DOHH2 (cell line): ENCODE measurements at regions not wholly inside any gene's neighbourhood (a gene's known extent, or its start where the extent isn't known, plus 50 kb on each side); places are given as distances from the start of the nearest gene placed in this dataset.

Source experiments
- H3F3A ChIP-seq: fragments of 200-600 bp; sonication (generic), shearing (Covaris generic); 2 replicates; pipeline ENCODE4 v1.6.0; 2016; ENCODE audit warnings: antibody characterized with exemption, mild to moderate bottlenecking; ENCODE audit not compliant: control insufficient read depth, insufficient read depth
- H3K27ac ChIP-seq: fragments of 200-600 bp; sonication (generic); 2 replicates; pipeline ENCODE4 v1.5.1; 2014; ENCODE audit warnings: low read depth, mild to moderate bottlenecking, low read length, moderate library complexity
- H3K27me3 ChIP-seq: fragments of 200-600 bp; sonication (generic); 2 replicates; pipeline ENCODE4 v1.6.1; 2014; ENCODE audit warnings: mild to moderate bottlenecking, low read length, mixed read lengths; ENCODE audit not compliant: control insufficient read depth
- H3K36me3 ChIP-seq: fragments of 200-600 bp; sonication (generic); 2 replicates; pipeline ENCODE4 v1.6.1; 2014; ENCODE audit warnings: mild to moderate bottlenecking, low read length, moderate library complexity, mixed read lengths; ENCODE audit not compliant: control insufficient read depth
- H3K4me1 ChIP-seq: fragments of 200-600 bp; sonication (generic); 2 replicates; pipeline ENCODE4 v1.6.1; 2014; ENCODE audit warnings: mild to moderate bottlenecking, low read length, mixed read lengths; ENCODE audit not compliant: control insufficient read depth
- H3K4me2 ChIP-seq: fragments of 200-600 bp; sonication (generic); 2 replicates; pipeline ENCODE4 v1.6.0; 2014; ENCODE audit warnings: mild to moderate bottlenecking, low read length, moderate library complexity
- H3K4me3 ChIP-seq: fragments of 200-600 bp; sonication (generic); 2 replicates; pipeline ENCODE4 v1.5.1; 2014; ENCODE audit warnings: mild to moderate bottlenecking, low read length, mixed read lengths
- H3K79me2 ChIP-seq: fragments of 200-600 bp; sonication (generic); 2 replicates; pipeline ENCODE4 v1.6.1; 2014; ENCODE audit warnings: mild to moderate bottlenecking, low read length, mixed read lengths; ENCODE audit not compliant: control insufficient read depth
- H3K9me2 ChIP-seq: fragments of 200-600 bp; sonication (generic); replicated peaks from 2 replicates; pipeline ENCODE4 v1.6.1; 2014; ENCODE audit warnings: mild to moderate bottlenecking, low read length, mixed read lengths; ENCODE audit not compliant: control insufficient read depth
- H3K9me3 ChIP-seq: fragments of 200-600 bp; sonication (generic); 2 replicates; pipeline ENCODE4 v1.6.1; 2014; ENCODE audit warnings: antibody characterized with exemption, low read length, mixed read lengths; ENCODE audit not compliant: control insufficient read depth, insufficient read depth
- H4K20me1 ChIP-seq: fragments of 200-600 bp; sonication (generic); 2 replicates; pipeline ENCODE4 v1.6.0; 2014; ENCODE audit warnings: low read depth, mild to moderate bottlenecking, antibody characterized with exemption, low read length, moderate library complexity; ENCODE audit not compliant: control insufficient read depth, insufficient read depth
- EZH2phosphoT487 ChIP-seq: fragments of 200-600 bp; sonication (generic); IDR thresholded peaks from 2 replicates; pipeline ENCODE4 v1.6.1; 2017; ENCODE audit warnings: borderline replicate concordance, mild to moderate bottlenecking, antibody characterized with exemption, low read length, moderate library complexity, mixed read lengths
- TF ChIP-seq, protein P1 (sequence below): fragments of 200-600 bp; sonication (generic); IDR thresholded peaks from one replicate; pipeline ENCODE4 v1.5.1; 2014; ENCODE audit warnings: antibody characterized with exemption, mild to moderate bottlenecking, low read depth, low read length; ENCODE audit not compliant: poor library complexity, severe bottlenecking

DNA sequence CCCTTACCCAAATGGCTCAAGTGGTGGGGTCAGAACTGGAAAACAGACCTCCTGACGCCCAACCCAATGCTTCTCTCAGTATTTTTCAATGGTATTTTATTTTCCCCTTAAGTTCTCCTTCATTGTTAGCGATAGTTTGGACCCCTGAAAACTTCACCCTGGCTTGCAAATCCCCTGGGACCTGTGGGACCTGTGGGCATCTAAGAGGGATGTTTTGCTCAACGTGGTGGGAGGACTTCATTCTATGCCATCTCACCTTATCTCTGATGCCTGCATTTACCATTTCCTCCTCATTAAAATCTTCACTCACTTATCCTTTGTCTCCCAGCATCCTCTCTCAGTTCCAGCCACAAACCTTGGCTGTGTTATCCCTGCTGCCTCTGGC is 59.4 kb upstream of the GZMB start:
- Histone ChIP-seq H4K20me1 (no peaks in the 10 kb centered on the region), H3K4me1 (peaks cover 6% of the 10 kb centered on the region; the same call in 1 of the 2 replicates), H3F3A (no peaks in the 10 kb centered on the region), H3K4me3 (no peak overlapping the region), H3K9me2 (no peaks in the 10 kb centered on the region), H3K79me2 (no peaks in the 10 kb centered on the region), H3K36me3 (no peaks in the 10 kb centered on the region), H3K4me2 (no peak overlapping the region), H3K9me3 (peaks cover 3% of the 10 kb centered on the region; the same call in 1 of the 2 replicates), H3K27ac (no peak overlapping the region), H3K27me3 (peaks cover 16% of the 10 kb centered on the region)
- TF ChIP-seq, protein P1, sequence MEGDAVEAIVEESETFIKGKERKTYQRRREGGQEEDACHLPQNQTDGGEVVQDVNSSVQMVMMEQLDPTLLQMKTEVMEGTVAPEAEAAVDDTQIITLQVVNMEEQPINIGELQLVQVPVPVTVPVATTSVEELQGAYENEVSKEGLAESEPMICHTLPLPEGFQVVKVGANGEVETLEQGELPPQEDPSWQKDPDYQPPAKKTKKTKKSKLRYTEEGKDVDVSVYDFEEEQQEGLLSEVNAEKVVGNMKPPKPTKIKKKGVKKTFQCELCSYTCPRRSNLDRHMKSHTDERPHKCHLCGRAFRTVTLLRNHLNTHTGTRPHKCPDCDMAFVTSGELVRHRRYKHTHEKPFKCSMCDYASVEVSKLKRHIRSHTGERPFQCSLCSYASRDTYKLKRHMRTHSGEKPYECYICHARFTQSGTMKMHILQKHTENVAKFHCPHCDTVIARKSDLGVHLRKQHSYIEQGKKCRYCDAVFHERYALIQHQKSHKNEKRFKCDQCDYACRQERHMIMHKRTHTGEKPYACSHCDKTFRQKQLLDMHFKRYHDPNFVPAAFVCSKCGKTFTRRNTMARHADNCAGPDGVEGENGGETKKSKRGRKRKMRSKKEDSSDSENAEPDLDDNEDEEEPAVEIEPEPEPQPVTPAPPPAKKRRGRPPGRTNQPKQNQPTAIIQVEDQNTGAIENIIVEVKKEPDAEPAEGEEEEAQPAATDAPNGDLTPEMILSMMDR: no peak
- no peak for TF ChIP-seq EZH2phosphoT487

DNA sequence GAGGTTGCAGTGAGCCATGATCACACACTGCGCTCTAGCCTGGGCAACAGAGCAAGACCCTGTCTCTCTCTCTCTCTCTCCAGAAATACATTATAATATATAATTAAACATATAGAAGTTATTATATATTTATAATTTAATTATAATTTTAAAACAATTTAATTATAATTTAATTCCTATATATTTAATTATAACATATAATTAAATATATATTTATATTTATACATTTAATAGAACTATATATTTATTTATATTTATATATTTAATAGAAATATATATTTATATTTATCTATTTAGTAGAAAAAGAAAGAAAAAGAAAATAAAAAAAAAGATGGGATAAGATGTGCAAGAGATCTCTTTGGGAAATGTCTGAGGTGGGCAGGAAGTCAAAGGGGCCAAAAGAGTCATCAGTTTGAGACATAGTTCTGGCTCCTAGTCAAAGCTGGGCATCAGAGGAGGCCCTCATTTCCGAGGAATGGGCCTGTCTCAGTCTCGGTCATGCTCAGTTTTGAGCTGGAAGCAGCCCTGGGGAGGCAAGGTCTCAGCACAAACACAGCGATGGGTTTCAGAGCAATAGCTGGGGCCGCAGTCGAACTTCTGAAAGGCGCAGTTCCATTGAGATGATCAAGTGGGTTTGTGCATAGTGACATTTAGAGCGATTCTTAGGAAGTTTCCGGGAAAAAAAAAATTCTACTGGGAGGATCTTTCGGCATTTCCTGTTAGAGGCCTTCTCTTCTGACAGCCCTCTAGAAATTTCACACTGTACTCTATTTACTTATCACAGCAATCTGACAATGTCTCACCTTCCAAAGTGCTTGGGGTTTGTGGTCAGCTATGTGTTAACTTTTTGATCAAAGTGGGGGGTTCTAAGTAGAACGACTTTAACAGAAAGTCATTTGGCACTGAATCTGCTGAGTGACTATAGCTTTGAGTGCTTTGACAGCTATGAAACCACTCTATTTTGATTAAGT is 58.7 kb upstream of the GZMB start:
- H3K27me3 ChIP-seq: peaks cover 16% of the 10 kb centered on the region
- no peak overlapping the region for H3K4me3 ChIP-seq
- H3K4me2 ChIP-seq: no peak overlapping the region
- H3K79me2 ChIP-seq: no peaks in the 10 kb centered on the region
- H3K36me3 ChIP-seq: no peaks in the 10 kb centered on the region
- no peaks in the 10 kb centered on the region for H3F3A ChIP-seq
- no peaks in the 10 kb centered on the region for H4K20me1 ChIP-seq
- peaks cover 3% of the 10 kb centered on the region; the same call in 1 of the 2 replicates for H3K9me3 ChIP-seq
- no peaks in the 10 kb centered on the region for H3K9me2 ChIP-seq
- H3K4me1 ChIP-seq: peaks cover 6% of the 10 kb centered on the region; the same call in 1 of the 2 replicates
- no peak for TF ChIP-seq EZH2phosphoT487
- TF ChIP-seq, protein P1: no peak
- H3K27ac ChIP-seq: no peak overlapping the region

DNA sequence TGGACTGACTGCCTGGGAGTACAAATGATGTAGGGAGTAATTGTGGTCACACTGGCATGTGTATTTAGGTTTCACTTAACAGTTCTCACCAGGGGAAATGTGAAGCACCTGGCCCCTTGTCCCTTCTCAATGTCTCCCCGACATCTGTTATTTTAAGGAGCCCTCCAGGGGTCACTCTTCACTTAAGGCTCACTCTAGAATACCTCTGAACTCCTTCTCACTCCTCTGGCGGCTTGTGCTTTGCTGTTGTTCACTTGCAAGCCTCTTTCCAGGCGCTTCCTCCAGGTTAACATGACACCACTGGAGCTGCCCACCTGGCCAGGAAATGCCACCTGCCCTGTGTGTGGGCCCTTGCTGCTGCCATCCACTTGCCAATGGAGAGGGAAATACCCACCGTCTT is 56.5 kb upstream of the GZMB start:
- no peak overlapping the region for H3K27ac ChIP-seq

More for the DNA sequence above, 56.5 kb upstream of the GZMB start:
- Histone ChIP-seq H3K9me2 (no peaks in the 10 kb centered on the region), H3K27me3 (peaks cover 16% of the 10 kb centered on the region), H3K9me3 (no peaks in the 10 kb centered on the region), H3K4me3 (no peak overlapping the region), H3K4me2 (no peak overlapping the region), H4K20me1 (no peaks in the 10 kb centered on the region), H3F3A (no peaks in the 10 kb centered on the region), H3K79me2 (no peaks in the 10 kb centered on the region), H3K36me3 (no peaks in the 10 kb centered on the region), H3K4me1 (peaks cover 5% of the 10 kb centered on the region; the same call in 1 of the 2 replicates)
- TF ChIP-seq, protein P1: no peak
- no peak for TF ChIP-seq EZH2phosphoT487
